ENCODE measurements at regions not wholly inside any gene's neighbourhood (a gene's known extent, or its start where the extent isn't known, plus 50 kb on each side); places are given as distances from the start of the nearest gene placed in this dataset.
A peak's percentile ranks its signal among the peaks of the same experiment; 100 is the strongest.

GRCh38 chr10:2119316-2119715, 382.0 kb upstream of the ADARB2 start:
- Histone ChIP-seq H3K4me1 (ENCODE audit: control insufficient read depth in 2 of 3, insufficient read depth in 2 of 3, low read depth in 1 of 3, low read length in 3 of 3) (no peaks in the 10 kb centered on the region), H3K27ac (ENCODE audit: low read depth in 2 of 2, low read length in 2 of 2) (no peak overlapping the region), H3K36me3 (ENCODE audit: control insufficient read depth in 2 of 3, insufficient read depth in 3 of 3, low read length in 3 of 3) (no peaks in the 10 kb centered on the region), H3K9ac (ENCODE audit: low read length in 3 of 3) (no peak overlapping the region), H3K27me3 (ENCODE audit: control insufficient read depth, insufficient read depth, low read length) (no peaks in the 10 kb centered on the region), H3K4me3 (ENCODE audit: low read length in 3 of 3) (no peak overlapping the region), H3K9me3 (ENCODE audit: control insufficient read depth in 2 of 3, insufficient read depth in 1 of 3, low read length in 3 of 3) (peaks cover 0 to 3% (median 0%) of the 10 kb centered on the region in 3 donors)
- FAIRE-seq (no peak), DNase-seq (no peak)
- intact Hi-C loops (cut with DNase I) = no loop called here
- no peak for TF ChIP-seq CTCF (IDR thresholded peaks at IDR 0.05; ENCODE audit: borderline replicate concordance, extremely low read depth, insufficient read depth)

GRCh38 chr10:2118201-2118600, 380.9 kb upstream of the ADARB2 start:
- Histone ChIP-seq H3K9ac (ENCODE audit: low read length in 3 of 3) (no peak overlapping the region), H3K36me3 (ENCODE audit: control insufficient read depth in 2 of 3, insufficient read depth in 3 of 3, low read length in 3 of 3) (no peaks in the 10 kb centered on the region), H3K27ac (ENCODE audit: low read depth in 2 of 2, low read length in 2 of 2) (no peak overlapping the region), H3K27me3 (ENCODE audit: control insufficient read depth, insufficient read depth, low read length) (no peaks in the 10 kb centered on the region), H3K9me3 (ENCODE audit: control insufficient read depth in 2 of 3, insufficient read depth in 1 of 3, low read length in 3 of 3) (peaks cover 0 to 3% (median 0%) of the 10 kb centered on the region in 3 donors), H3K4me1 (ENCODE audit: control insufficient read depth in 2 of 3, insufficient read depth in 2 of 3, low read depth in 1 of 3, low read length in 3 of 3) (no peaks in the 10 kb centered on the region), H3K4me3 (ENCODE audit: low read length in 3 of 3) (no peak overlapping the region)
- no peak for FAIRE-seq
- intact Hi-C loops (cut with DNase I) = no loop called here
- no peak for TF ChIP-seq CTCF (IDR thresholded peaks at IDR 0.05; ENCODE audit: borderline replicate concordance, extremely low read depth, insufficient read depth)
- no peak for DNase-seq

DNA sequence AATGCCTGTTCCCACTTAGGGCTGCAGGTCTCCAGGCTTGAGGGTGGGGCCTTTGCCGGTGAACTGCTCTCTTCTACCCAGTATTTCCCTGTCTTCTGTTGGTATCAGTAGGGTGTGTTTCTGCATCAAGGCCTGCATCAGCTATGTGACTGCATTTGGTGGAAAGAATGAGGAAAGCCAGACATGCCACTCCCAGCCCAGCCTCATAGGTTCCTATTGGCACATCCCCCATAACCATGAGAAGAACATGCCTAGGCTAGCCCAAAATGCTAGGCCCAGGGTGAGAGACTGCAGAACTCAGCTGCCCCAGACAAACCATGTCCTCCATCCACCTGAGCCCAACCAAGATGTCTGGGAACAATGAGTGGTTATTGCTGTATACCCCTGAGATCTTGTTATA, 380.3 kb upstream of the ADARB2 start:
- intact Hi-C loops (cut with DNase I) = no loop called here
- FAIRE-seq (no peak), DNase-seq (no peak)
- Histone ChIP-seq H3K9ac (ENCODE audit: low read length in 3 of 3) (no peak overlapping the region), H3K27me3 (ENCODE audit: control insufficient read depth, insufficient read depth, low read length) (no peaks in the 10 kb centered on the region), H3K9me3 (ENCODE audit: control insufficient read depth in 2 of 3, insufficient read depth in 1 of 3, low read length in 3 of 3) (peaks cover 0 to 3% (median 0%) of the 10 kb centered on the region in 3 donors), H3K27ac (ENCODE audit: low read depth in 2 of 2, low read length in 2 of 2) (no peak overlapping the region), H3K4me1 (ENCODE audit: control insufficient read depth in 2 of 3, insufficient read depth in 2 of 3, low read depth in 1 of 3, low read length in 3 of 3) (peaks cover 0 to under 1% (median 0%) of the 10 kb centered on the region in 3 donors), H3K4me3 (ENCODE audit: low read length in 3 of 3) (no peak overlapping the region), H3K36me3 (ENCODE audit: control insufficient read depth in 2 of 3, insufficient read depth in 3 of 3, low read length in 3 of 3) (no peaks in the 10 kb centered on the region)
- TF ChIP-seq CTCF (IDR thresholded peaks at IDR 0.05; ENCODE audit: borderline replicate concordance, extremely low read depth, insufficient read depth) = no peak

GRCh38 chr10:2111965-2112364, 374.6 kb upstream of the ADARB2 start:
- no peak for FAIRE-seq
- peak in 4 of 5 donors; percentile 50 to 86 (median 68) for DNase-seq

More at GRCh38 chr10:2111965-2112364, 374.6 kb upstream of the ADARB2 start:
- Histone ChIP-seq H3K4me3 (ENCODE audit: low read length in 3 of 3) (no peak overlapping the region), H3K9ac (ENCODE audit: low read length in 3 of 3) (no peak overlapping the region), H3K9me3 (ENCODE audit: control insufficient read depth in 2 of 3, insufficient read depth in 1 of 3, low read length in 3 of 3) (no peaks in the 10 kb centered on the region), H3K27me3 (ENCODE audit: control insufficient read depth, insufficient read depth, low read length) (no peaks in the 10 kb centered on the region), H3K36me3 (ENCODE audit: control insufficient read depth in 2 of 3, insufficient read depth in 3 of 3, low read length in 3 of 3) (no peaks in the 10 kb centered on the region), H3K27ac (ENCODE audit: low read depth in 2 of 2, low read length in 2 of 2) (no peak overlapping the region), H3K4me1 (ENCODE audit: control insufficient read depth in 2 of 3, insufficient read depth in 2 of 3, low read depth in 1 of 3, low read length in 3 of 3) (peaks cover 0 to 6% (median 0%) of the 10 kb centered on the region in 3 donors)
- intact Hi-C loops (cut with DNase I) = no loop called here
- TF ChIP-seq CTCF (IDR thresholded peaks at IDR 0.05; ENCODE audit: borderline replicate concordance, extremely low read depth, insufficient read depth) = no peak

Measured in kidney (tissue), 13 donors.